Bronchial epithelial cell (primary cell): ENCODE measurements at regions not wholly inside any gene's neighbourhood (a gene's known extent, or its start where the extent isn't known, plus 50 kb on each side); places are given as distances from the start of the nearest gene placed in this dataset.
A peak's percentile ranks its signal among the peaks of the same experiment; 100 is the strongest.
"Not testable (repeated sequence)": the region's sequence is repeated elsewhere in the genome, so short reads cannot be mapped to it uniquely, and the experiment has no call there.

Experiments used
- DNase-seq: peaks from one replicate; pipeline ENCODE4 v3.0.0-alpha.2; 2010; ENCODE audit warnings: low read depth
- FAIRE-seq: peaks from 2 replicates; lab custom pipeline; 2011; peaks lifted over from hg19 to GRCh38; lab: Jason Lieb, UNC
- H3K27me3 ChIP-seq: 2 replicates; pipeline ENCODE4 v1.5.1; 2011; ENCODE audit warnings: low read length; ENCODE audit not compliant: control insufficient read depth, insufficient read depth
- H3K36me3 ChIP-seq: 2 replicates; pipeline ENCODE4 v1.5.1; 2011; ENCODE audit warnings: low read length; ENCODE audit not compliant: control insufficient read depth, insufficient read depth
- H3K4me3 ChIP-seq: 2 replicates; pipeline ENCODE4 v1.5.1; 2011; ENCODE audit warnings: mild to moderate bottlenecking, low read depth, low read length, control low read depth
- CTCF ChIP-seq: IDR thresholded peaks from 2 replicates; pipeline ENCODE4 v1.5.1; 2011; ENCODE audit warnings: mild to moderate bottlenecking, moderate library complexity, low read length, control low read depth, inconsistent platforms; ENCODE audit not compliant: insufficient read depth, severe bottlenecking

- no peak for DNase-seq
- no peaks in the 10 kb centered on the region for H3K36me3 ChIP-seq
- H3K27me3 ChIP-seq, result no peaks in the 10 kb centered on the region
- H3K4me3 ChIP-seq, result no peak overlapping the region
- no peak for TF ChIP-seq CTCF
- FAIRE-seq, result peak; percentile 28
Measured at GRCh38 chr6:1176567-1176966, 135.3 kb upstream of the FOXQ1 start.

- peak; percentile 75 for DNase-seq
- FAIRE-seq, result peak; percentile 93
- no peak for TF ChIP-seq CTCF
- no peaks in the 10 kb centered on the region for H3K36me3 ChIP-seq
- no peak overlapping the region for H3K4me3 ChIP-seq
- H3K27me3 ChIP-seq, result no peaks in the 10 kb centered on the region
Measured at GRCh38 chr6:1175877-1176276, 136.0 kb upstream of the FOXQ1 start.

- DNase-seq, result no peak
- Histone ChIP-seq H3K36me3 (no peaks in the 10 kb centered on the region), H3K27me3 (no peaks in the 10 kb centered on the region), H3K4me3 (no peak overlapping the region)
- FAIRE-seq, result no peak
- TF ChIP-seq CTCF, result no peak
Measured at GRCh38 chr6:1170794-1171193, 141.1 kb upstream of the FOXQ1 start.

- H3K36me3 ChIP-seq, result no peaks in the 10 kb centered on the region
- no peaks in the 10 kb centered on the region for H3K27me3 ChIP-seq
- H3K4me3 ChIP-seq, result no peak overlapping the region
- TF ChIP-seq CTCF, result no peak
- DNase-seq (no peak), FAIRE-seq (no peak)
Measured at GRCh38 chr6:1164600-1164999, 147.3 kb upstream of the FOXQ1 start.

- H3K36me3 ChIP-seq, result no peaks in the 10 kb centered on the region
- H3K27me3 ChIP-seq, result no peaks in the 10 kb centered on the region
- no peak for TF ChIP-seq CTCF
- FAIRE-seq, result no peak
- no peak overlapping the region for H3K4me3 ChIP-seq
- no peak for DNase-seq
Measured at GRCh38 chr6:1163501-1163900, 148.4 kb upstream of the FOXQ1 start.

- Histone ChIP-seq H3K4me3 (no peak overlapping the region), H3K36me3 (no peaks in the 10 kb centered on the region), H3K27me3 (no peaks in the 10 kb centered on the region)
- TF ChIP-seq CTCF, result no peak
- DNase-seq (peak; percentile 62), FAIRE-seq (no peak)
Measured at GRCh38 chr6:1162367-1163275, 149.3 kb upstream of the FOXQ1 start.

GRCh38 chr6:1156411-1156810 lies 155.5 kb upstream of the FOXQ1 start:
- not testable (repeated sequence) for H3K27me3 ChIP-seq, H3K36me3 ChIP-seq, FAIRE-seq, H3K4me3 ChIP-seq, DNase-seq
